ENCODE measurements at regions not wholly inside any gene's neighbourhood (a gene's known extent, or its start where the extent isn't known, plus 50 kb on each side); places are given as distances from the start of the nearest gene placed in this dataset.

DNA sequence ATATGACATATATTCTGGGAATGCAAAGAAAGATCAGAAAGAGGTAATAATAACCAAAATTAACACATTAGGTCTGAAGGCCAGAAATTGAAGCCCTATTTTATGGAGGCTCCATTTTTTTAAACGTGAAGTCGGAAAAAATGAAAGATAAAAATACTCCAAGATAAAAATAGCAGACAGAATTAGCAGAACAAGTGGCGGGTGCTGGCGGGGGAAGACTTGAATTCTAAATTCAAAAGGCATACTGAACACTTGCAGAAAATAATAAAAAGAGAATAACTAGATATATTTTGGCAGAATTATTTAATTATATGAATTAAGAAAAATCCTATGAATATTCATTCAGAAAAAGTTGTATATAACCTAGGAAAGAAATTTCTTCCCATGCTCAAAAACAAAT, 543.7 kb upstream of the ACO1 start:
- TF ChIP-seq, protein P1, sequence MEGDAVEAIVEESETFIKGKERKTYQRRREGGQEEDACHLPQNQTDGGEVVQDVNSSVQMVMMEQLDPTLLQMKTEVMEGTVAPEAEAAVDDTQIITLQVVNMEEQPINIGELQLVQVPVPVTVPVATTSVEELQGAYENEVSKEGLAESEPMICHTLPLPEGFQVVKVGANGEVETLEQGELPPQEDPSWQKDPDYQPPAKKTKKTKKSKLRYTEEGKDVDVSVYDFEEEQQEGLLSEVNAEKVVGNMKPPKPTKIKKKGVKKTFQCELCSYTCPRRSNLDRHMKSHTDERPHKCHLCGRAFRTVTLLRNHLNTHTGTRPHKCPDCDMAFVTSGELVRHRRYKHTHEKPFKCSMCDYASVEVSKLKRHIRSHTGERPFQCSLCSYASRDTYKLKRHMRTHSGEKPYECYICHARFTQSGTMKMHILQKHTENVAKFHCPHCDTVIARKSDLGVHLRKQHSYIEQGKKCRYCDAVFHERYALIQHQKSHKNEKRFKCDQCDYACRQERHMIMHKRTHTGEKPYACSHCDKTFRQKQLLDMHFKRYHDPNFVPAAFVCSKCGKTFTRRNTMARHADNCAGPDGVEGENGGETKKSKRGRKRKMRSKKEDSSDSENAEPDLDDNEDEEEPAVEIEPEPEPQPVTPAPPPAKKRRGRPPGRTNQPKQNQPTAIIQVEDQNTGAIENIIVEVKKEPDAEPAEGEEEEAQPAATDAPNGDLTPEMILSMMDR (IDR thresholded peaks at IDR 0.05), result no peak
- TF ChIP-seq POLR2A (IDR thresholded peaks at IDR 0.05), result no peak

Measured in right lobe of liver (tissue), 4 donors.